OCI-LY7 (cell line): ENCODE measurements at regions not wholly inside any gene's neighbourhood (a gene's known extent, or its start where the extent isn't known, plus 50 kb on each side); places are given as distances from the start of the nearest gene placed in this dataset.
"Not testable (repeated sequence)": the region's sequence is repeated elsewhere in the genome, so short reads cannot be mapped to it uniquely, and the experiment has no call there.

ENCODE experiments used
- BruUV-seq: library from RNA; stranded (reverse); fragments of 400-500 nt; replicated peaks from 2 replicates; lab custom pipeline; 2021; lab: Mats Ljungman, UMichigan
- CTCF ChIA-PET: fragments of 300-600 bp; sonication (Branson Sonifier 250); formaldehyde crosslinking; loops from one replicate; lab custom pipeline; 2022; ENCODE audit warnings: antibody characterized with exemption; ENCODE audit not compliant: unreplicated experiment; lab: Charles Lee
- POLR2A ChIA-PET: fragments of 300-600 bp; sonication (Branson Sonifier 250); formaldehyde crosslinking; loops from one replicate; lab custom pipeline; 2022; ENCODE audit warnings: antibody characterized with exemption; lab: Charles Lee
- DNase-seq: peaks from one replicate; pipeline ENCODE4 v3.0.0-alpha.2; 2015; ENCODE audit warnings: low spot score
- H2AFZ ChIP-seq: fragments of 200-600 bp; sonication (generic), shearing (Covaris generic); 2 replicates; pipeline ENCODE4 v1.6.1; 2014; ENCODE audit warnings: mild to moderate bottlenecking, antibody characterized with exemption, low read length, moderate library complexity
- H3K27ac ChIP-seq: fragments of 200-600 bp; sonication (generic); 2 replicates; pipeline ENCODE4 v1.5.1; 2014; ENCODE audit warnings: mixed run types, low read depth, mild to moderate bottlenecking, moderate library complexity, low read length, inconsistent platforms; ENCODE audit not compliant: poor library complexity, severe bottlenecking
- H3K36me3 ChIP-seq: fragments of 200-600 bp; sonication (generic); 2 replicates; pipeline ENCODE4 v1.6.1; 2014; ENCODE audit warnings: mild to moderate bottlenecking, antibody characterized with exemption, low read length, moderate library complexity, mixed read lengths; ENCODE audit not compliant: insufficient read depth
- H3K4me1 ChIP-seq: fragments of 200-600 bp; sonication (generic); 2 replicates; pipeline ENCODE4 v1.5.1; 2014; ENCODE audit warnings: mild to moderate bottlenecking, low read length; ENCODE audit not compliant: insufficient read depth, poor library complexity, severe bottlenecking
- H3K4me2 ChIP-seq: fragments of 200-600 bp; sonication (generic); 2 replicates; pipeline ENCODE4 v1.6.1; 2014; ENCODE audit warnings: mild to moderate bottlenecking, low read length
- H3K4me3 ChIP-seq: fragments of 200-600 bp; sonication (generic); 2 replicates; pipeline ENCODE4 v1.5.1; 2014; ENCODE audit warnings: mild to moderate bottlenecking, low read depth, low read length; ENCODE audit not compliant: poor library complexity, severe bottlenecking
- H3K79me2 ChIP-seq: fragments of 200-600 bp; sonication (generic); 2 replicates; pipeline ENCODE4 v1.6.1; 2016; ENCODE audit warnings: low read depth, mild to moderate bottlenecking, low read length, moderate library complexity, mixed read lengths; ENCODE audit not compliant: insufficient read depth
- H3K9me2 ChIP-seq: fragments of 200-600 bp; sonication (generic); 2 replicates; pipeline ENCODE4 v1.6.1; 2016; ENCODE audit warnings: mild to moderate bottlenecking, low read length, mixed read lengths; ENCODE audit not compliant: insufficient read depth
- H3K9me3 ChIP-seq: fragments of 200-600 bp; sonication (generic); 2 replicates; pipeline ENCODE4 v1.6.1; 2014; ENCODE audit warnings: mild to moderate bottlenecking, mixed run types, low read length, mixed read lengths
- H4K20me1 ChIP-seq: fragments of 200-600 bp; sonication (generic); 2 replicates; pipeline ENCODE4 v1.6.1; 2014; ENCODE audit warnings: mild to moderate bottlenecking, antibody characterized with exemption, low read length, moderate library complexity, mixed read lengths; ENCODE audit not compliant: insufficient read depth
- CTCF ChIP-seq: fragments of 200-600 bp; sonication (generic); conservative IDR thresholded peaks from 2 replicates; pipeline ENCODE4 v1.5.1; 2014; ENCODE audit warnings: mild to moderate bottlenecking, antibody characterized with exemption, low read length, moderate library complexity, mixed read lengths
- EZH2phosphoT487 ChIP-seq: fragments of 200-600 bp; sonication (generic); IDR thresholded peaks from 2 replicates; pipeline ENCODE4 v1.6.1; 2018; ENCODE audit warnings: low read depth, borderline replicate concordance, mild to moderate bottlenecking, mixed run types, antibody characterized with exemption, low read length, moderate library complexity, mixed read lengths
- intact Hi-C: fragments of 100-400 bp; cut with micrococcal nuclease; formaldehyde crosslinking; loops from one replicate; pipeline ENCODE4 v1.10.0; 2022; ENCODE audit not compliant: unreplicated experiment

GRCh38 chr2:138066139-138066806 lies 102.0 kb downstream of the HNMT start:
- ChIA-PET CTCF (no interaction called here), POLR2A (interaction anchor here (0.6 kb wide), 1 partner anchor 109 kb away, joined by 3 read pairs; no protein-coding TSS in a partner anchor)
- Histone ChIP-seq H2AFZ (no peak overlapping the region), H3K79me2 (no peaks in the 10 kb centered on the region), H3K36me3 (no peaks in the 10 kb centered on the region), H3K4me2 (no peak overlapping the region), H3K9me2 (no peaks in the 10 kb centered on the region), H3K4me1 (no peaks in the 10 kb centered on the region), H3K27ac (no peak overlapping the region), H4K20me1 (no peaks in the 10 kb centered on the region), H3K4me3 (no peak overlapping the region), H3K9me3 (no peaks in the 10 kb centered on the region)
- DNase-seq: no peak
- TF ChIP-seq EZH2phosphoT487 (no peak), CTCF (no peak)
- BruUV-seq: no TSS peak
- intact Hi-C loops: no loop called here

GRCh38 chr2:138066841-138067240 lies 102.6 kb downstream of the HNMT start:
- H4K20me1 ChIP-seq: no peaks in the 10 kb centered on the region
- no peaks in the 10 kb centered on the region for H3K79me2 ChIP-seq
- no peak overlapping the region for H3K4me3 ChIP-seq
- H3K4me2 ChIP-seq: no peak overlapping the region
- intact Hi-C loops: no loop called here
- H3K9me2 ChIP-seq: no peaks in the 10 kb centered on the region
- no peaks in the 10 kb centered on the region for H3K9me3 ChIP-seq
- ChIA-PET POLR2A (no interaction called here), CTCF (no interaction called here)
- H3K27ac ChIP-seq: no peak overlapping the region
- TF ChIP-seq CTCF (no peak), EZH2phosphoT487 (no peak)
- BruUV-seq: no TSS peak
- no peak overlapping the region for H2AFZ ChIP-seq
- H3K4me1 ChIP-seq: no peaks in the 10 kb centered on the region
- DNase-seq: no peak
- no peaks in the 10 kb centered on the region for H3K36me3 ChIP-seq

GRCh38 chr2:138068669-138069068 lies 104.4 kb downstream of the HNMT start:
- H3K9me3 ChIP-seq, H4K20me1 ChIP-seq, CTCF ChIA-PET, H3K79me2 ChIP-seq, H3K9me2 ChIP-seq, BruUV-seq, H3K4me3 ChIP-seq, intact Hi-C loops, H3K36me3 ChIP-seq, H2AFZ ChIP-seq, H3K4me1 ChIP-seq, H3K27ac ChIP-seq, POLR2A ChIA-PET, DNase-seq, H3K4me2 ChIP-seq: not testable (repeated sequence)
- 0 out of 2 replicates have a peak, but pooled peaks have one; percentile 11 for TF ChIP-seq CTCF

- DNase-seq, CTCF ChIA-PET, BruUV-seq, POLR2A ChIA-PET, H3K4me3 ChIP-seq, H4K20me1 ChIP-seq, intact Hi-C loops, H3K79me2 ChIP-seq, H3K27ac ChIP-seq, H3K4me2 ChIP-seq, H3K9me2 ChIP-seq, H3K36me3 ChIP-seq, H2AFZ ChIP-seq, H3K9me3 ChIP-seq, H3K4me1 ChIP-seq: not testable (repeated sequence)
These were observed 106.9 kb downstream of the HNMT start for GRCh38 chr2:138071042-138071719.
